H1 (cell line): ENCODE measurements at regions not wholly inside any gene's neighbourhood (a gene's known extent, or its start where the extent isn't known, plus 50 kb on each side); places are given as distances from the start of the nearest gene placed in this dataset.

Experiments used
- CTBP2 ChIP-seq: IDR thresholded peaks from 2 replicates; pipeline ENCODE4 v1.7.0; 2011; ENCODE audit warnings: borderline replicate concordance, mild to moderate bottlenecking, moderate library complexity, mixed read lengths, low read length; ENCODE audit not compliant: insufficient read depth, insufficient read length
- CTCF ChIP-seq, 3 experiments: IDR thresholded peaks; 1 replicate in 2 of 3; 2 replicates in 1 of 3; pipeline versions ENCODE4 v1.5.1 to v1.6.1; 2011; ENCODE audit warnings: low read length in 3 of 3, mild to moderate bottlenecking in 3 of 3, inconsistent platforms in 2 of 3, low read depth in 1 of 3, moderate library complexity in 1 of 3; ENCODE audit not compliant: insufficient read depth in 1 of 3; ENCODE audit errors: control extremely low read depth in 1 of 3
- FOSL1 ChIP-seq: IDR thresholded peaks from 2 replicates; pipeline ENCODE4 v1.6.1; 2011; ENCODE audit warnings: mild to moderate bottlenecking, low read depth, low read length, moderate library complexity; ENCODE audit not compliant: insufficient read depth
- KDM5A ChIP-seq: fragments of 200-600 bp; IDR thresholded peaks from 2 replicates; pipeline ENCODE4 v1.7.1; 2012; ENCODE audit warnings: mild to moderate bottlenecking, low read length, inconsistent platforms, mixed read lengths
- MAFK ChIP-seq: IDR thresholded peaks from 2 replicates; pipeline ENCODE4 v1.6.1; 2012; ENCODE audit warnings: low read depth, mild to moderate bottlenecking, improper control_type of control experiment, low read length
- PHF8 ChIP-seq: fragments of 200-600 bp; sonication (generic); conservative IDR thresholded peaks from 2 replicates; pipeline ENCODE4 v1.7.1; 2012; ENCODE audit warnings: low read depth, mild to moderate bottlenecking, inconsistent platforms, low read length, moderate library complexity
- POLR2A ChIP-seq, 2 experiments: IDR thresholded peaks; 1 replicate in 1 of 2; 2 replicates in 1 of 2; pipeline ENCODE4 v1.6.1; 2011; ENCODE audit warnings: low read depth in 2 of 2, low read length in 2 of 2, mild to moderate bottlenecking in 2 of 2; ENCODE audit errors: control extremely low read depth in 1 of 2
- SP1 ChIP-seq: IDR thresholded peaks from 2 replicates; pipeline ENCODE4 v1.6.1; 2011; ENCODE audit warnings: low read depth, low read length
- ZNF274 ChIP-seq: IDR thresholded peaks from 2 replicates; pipeline ENCODE4 v1.7.0; 2012; ENCODE audit warnings: low read length, borderline replicate concordance; ENCODE audit errors: extremely low read depth

GRCh38 chr6:137944793-137945498 is 77.9 kb downstream of the TNFAIP3 start:
- TF ChIP-seq POLR2A (IDR thresholded peaks at IDR 0.05; ENCODE audit: control extremely low read depth in 1 of 2, low read depth in 2 of 2, low read length in 2 of 2) (no peak), KDM5A (no peak), SP1 (no peak), CTCF (IDR thresholded peaks at IDR 0.05; ENCODE audit: control extremely low read depth in 1 of 3, insufficient read depth in 1 of 3, low read depth in 1 of 3, low read length in 3 of 3) (peak in 2 of 3 experiments; percentile 65 to 76; a peak in 3 of 4 replicates), MAFK (no peak), FOSL1 (no peak), ZNF274 (no peak), PHF8 (no peak), CTBP2 (no peak)
